Caco-2 (cell line): ENCODE measurements at regions not wholly inside any gene's neighbourhood (a gene's known extent, or its start where the extent isn't known, plus 50 kb on each side); places are given as distances from the start of the nearest gene placed in this dataset.

Experiments
- BruUV-seq: library from RNA; stranded (reverse); fragments of 400-500 nt; replicated peaks from 2 replicates; lab custom pipeline; 2021; lab: Mats Ljungman, UMichigan
- CTCF ChIA-PET: fragments of 300-600 bp; sonication (Branson Sonifier 250); formaldehyde crosslinking; loops from one replicate; lab custom pipeline; 2022; ENCODE audit warnings: antibody characterized with exemption; lab: Charles Lee
- POLR2A ChIA-PET: fragments of 300-600 bp; sonication (Branson Sonifier 250); formaldehyde crosslinking; loops from one replicate; lab custom pipeline; 2022; ENCODE audit warnings: antibody characterized with exemption; lab: Charles Lee
- DNase-seq, 2 experiments: peaks; one replicate each; pipeline versions ENCODE4 v3.0.0 to v3.0.0-alpha.2; 2020 to 2022
- H3K27me3 ChIP-seq: replicated peaks from 2 replicates; pipeline ENCODE4 v1.6.0; 2011; ENCODE audit warnings: low read length; ENCODE audit not compliant: control insufficient read depth, insufficient read depth
- H3K36me3 ChIP-seq: 2 replicates; pipeline ENCODE4 v1.5.1; 2011; ENCODE audit warnings: low read length; ENCODE audit not compliant: control insufficient read depth, insufficient read depth
- H3K4me1 ChIP-seq: fragments of 250-450 bp; sonication (Bioruptor Pico); 2 replicates; pipeline ENCODE4 v1.5.1; 2020; ENCODE audit warnings: mild to moderate bottlenecking
- H3K4me3 ChIP-seq: 2 replicates; pipeline ENCODE4 v1.5.1; 2011; ENCODE audit warnings: low read depth, mild to moderate bottlenecking, control low read depth, low read length
- H3K9me3 ChIP-seq: fragments of 250-450 bp; sonication (Bioruptor Pico); 2 replicates; pipeline ENCODE4 v1.5.1; 2020; ENCODE audit warnings: mild to moderate bottlenecking, moderate library complexity
- H3K27ac Mint-ChIP-seq: one replicate; pipeline ENCODE4 v1.8.0; 2022; ENCODE audit warnings: mixed read lengths; ENCODE audit not compliant: unreplicated experiment
- H3K27me3 Mint-ChIP-seq: one replicate; pipeline ENCODE4 v1.8.0; 2022; ENCODE audit warnings: mixed read lengths; ENCODE audit not compliant: insufficient read depth, unreplicated experiment
- H3K36me3 Mint-ChIP-seq: one replicate; pipeline ENCODE4 v1.8.0; 2022; ENCODE audit warnings: mild to moderate bottlenecking, mixed read lengths; ENCODE audit not compliant: insufficient read depth, unreplicated experiment
- H3K4me1 Mint-ChIP-seq: one replicate; pipeline ENCODE4 v1.8.0; 2022; ENCODE audit warnings: low read depth, mixed read lengths; ENCODE audit not compliant: unreplicated experiment
- H3K4me3 Mint-ChIP-seq: one replicate; pipeline ENCODE4 v1.8.0; 2022; ENCODE audit warnings: mild to moderate bottlenecking, moderate library complexity, mixed read lengths; ENCODE audit not compliant: unreplicated experiment
- H3K9me3 Mint-ChIP-seq: one replicate; pipeline ENCODE4 v1.8.0; 2022; ENCODE audit warnings: mixed read lengths; ENCODE audit not compliant: unreplicated experiment
- CTCF ChIP-seq, 2 experiments: fragments of 200-600 bp in 1 of 2; IDR thresholded peaks; 1 replicate in 1 of 2; 2 replicates in 1 of 2; pipeline versions ENCODE4 v1.5.1 to v1.8.0; 2011 to 2022; ENCODE audit warnings: antibody characterized with exemption in 1 of 2, control low read depth in 1 of 2, inconsistent platforms in 1 of 2, low read depth in 1 of 2, low read length in 1 of 2, mild to moderate bottlenecking in 1 of 2, moderate library complexity in 1 of 2; ENCODE audit not compliant: insufficient read depth in 1 of 2, severe bottlenecking in 1 of 2, unreplicated experiment in 1 of 2
- intact Hi-C: fragments of 100-400 bp; cut with micrococcal nuclease; formaldehyde crosslinking; loops from one replicate; pipeline ENCODE4 v1.10.0; 2022; ENCODE audit not compliant: unreplicated experiment

- Histone ChIP-seq H3K27me3 (no peaks in the 10 kb centered on the region), H3K4me3 (no peak overlapping the region), H3K9me3 (no peaks in the 10 kb centered on the region), H3K36me3 (no peaks in the 10 kb centered on the region), H3K4me1 (no peaks in the 10 kb centered on the region)
- peaks cover 13% of the 10 kb centered on the region for H3K27me3 Mint-ChIP-seq
- intact Hi-C loops, result no loop called here
- no peak for DNase-seq
- H3K4me1 Mint-ChIP-seq, result no peaks in the 10 kb centered on the region
- no peak for TF ChIP-seq CTCF (IDR thresholded peaks at IDR 0.05; ENCODE audit: insufficient read depth in 1 of 2, low read depth in 1 of 2, low read length in 1 of 2, severe bottlenecking in 1 of 2, unreplicated experiment in 1 of 2)
- H3K9me3 Mint-ChIP-seq, result no peaks in the 10 kb centered on the region
- no TSS peak for BruUV-seq
- no peaks in the 10 kb centered on the region for H3K36me3 Mint-ChIP-seq
- no peak overlapping the region for H3K27ac Mint-ChIP-seq
- H3K4me3 Mint-ChIP-seq, result no peak overlapping the region
- CTCF ChIA-PET, result no interaction called here
- POLR2A ChIA-PET, result no interaction called here
Observed at GRCh38 chr2:207416900-207417299, 112.9 kb upstream of the CREB1 start.

GRCh38 chr2:207417301-207417718 is 112.5 kb upstream of the CREB1 start:
- Mint-ChIP-seq H3K4me1 (no peaks in the 10 kb centered on the region), H3K9me3 (no peaks in the 10 kb centered on the region), H3K36me3 (no peaks in the 10 kb centered on the region), H3K27ac (no peak overlapping the region), H3K27me3 (peaks cover 14% of the 10 kb centered on the region), H3K4me3 (no peak overlapping the region)
- no peak for TF ChIP-seq CTCF (IDR thresholded peaks at IDR 0.05; ENCODE audit: insufficient read depth in 1 of 2, low read depth in 1 of 2, low read length in 1 of 2, severe bottlenecking in 1 of 2, unreplicated experiment in 1 of 2)
- Histone ChIP-seq H3K27me3 (no peaks in the 10 kb centered on the region), H3K4me3 (no peak overlapping the region), H3K36me3 (no peaks in the 10 kb centered on the region), H3K4me1 (no peaks in the 10 kb centered on the region), H3K9me3 (no peaks in the 10 kb centered on the region)
- CTCF ChIA-PET, result no interaction called here
- intact Hi-C loops, result no loop called here
- POLR2A ChIA-PET, result no interaction called here
- DNase-seq, result no peak
- no TSS peak for BruUV-seq

GRCh38 chr2:207418419-207418818 is 111.3 kb upstream of the CREB1 start:
- intact Hi-C loops, result no loop called here
- DNase-seq, result no peak
- no peak overlapping the region for H3K27ac Mint-ChIP-seq
- no TSS peak for BruUV-seq
- no peak for TF ChIP-seq CTCF (IDR thresholded peaks at IDR 0.05; ENCODE audit: insufficient read depth in 1 of 2, low read depth in 1 of 2, low read length in 1 of 2, severe bottlenecking in 1 of 2, unreplicated experiment in 1 of 2)
- no peaks in the 10 kb centered on the region for H3K9me3 Mint-ChIP-seq
- H3K4me1 Mint-ChIP-seq, result no peaks in the 10 kb centered on the region
- Histone ChIP-seq H3K9me3 (no peaks in the 10 kb centered on the region), H3K36me3 (no peaks in the 10 kb centered on the region), H3K27me3 (no peaks in the 10 kb centered on the region), H3K4me3 (no peak overlapping the region), H3K4me1 (no peaks in the 10 kb centered on the region)
- CTCF ChIA-PET, result no interaction called here
- H3K27me3 Mint-ChIP-seq, result peaks cover 14% of the 10 kb centered on the region
- H3K36me3 Mint-ChIP-seq, result no peaks in the 10 kb centered on the region
- H3K4me3 Mint-ChIP-seq, result no peak overlapping the region
- POLR2A ChIA-PET, result no interaction called here
